Endothelial cell of umbilical vein (primary cell): ENCODE measurements at regions not wholly inside any gene's neighbourhood (a gene's known extent, or its start where the extent isn't known, plus 50 kb on each side); places are given as distances from the start of the nearest gene placed in this dataset.

Experiments
- BruUV-seq: library from RNA; stranded (reverse); fragments of 400-500 nt; replicated peaks from 2 replicates; lab custom pipeline; 2021; lab: Mats Ljungman, UMichigan
- CTCF ChIA-PET: fragments of 300-600, 350-600 bp; sonication (Branson Sonifier 250); formaldehyde crosslinking; loops from one replicate; lab custom pipeline; 2021; ENCODE audit warnings: antibody characterized with exemption, inconsistent platforms; lab: Charles Lee
- POLR2A ChIA-PET: fragments of 300-600, 350-600 bp; sonication (Branson Sonifier 250); formaldehyde crosslinking; loops from one replicate; lab custom pipeline; 2021; ENCODE audit warnings: antibody characterized with exemption, inconsistent platforms; lab: Charles Lee
- DNase-seq: peaks from one replicate; pipeline ENCODE4 v3.0.0-alpha.2; 2011; ENCODE audit warnings: low read depth, low spot score
- FAIRE-seq: peaks from 2 replicates; lab custom pipeline; 2011; peaks lifted over from hg19 to GRCh38; lab: Jason Lieb, UNC
- H2AFZ ChIP-seq: 2 replicates; pipeline ENCODE4 v1.6.0; 2012; ENCODE audit warnings: low read depth, low read length, control low read depth, inconsistent platforms
- H3K27ac ChIP-seq: 2 replicates; pipeline ENCODE4 v1.5.1; 2011; ENCODE audit warnings: low read depth, mild to moderate bottlenecking, control low read depth, low read length, moderate library complexity; ENCODE audit not compliant: insufficient read depth
- H3K27me3 ChIP-seq, 2 experiments: 2 replicates each; pipeline versions ENCODE4 v1.6.0 to v1.6.1; 2011; ENCODE audit warnings: low read length in 2 of 2, mixed read lengths in 1 of 2; ENCODE audit not compliant: control insufficient read depth in 2 of 2, insufficient read depth in 2 of 2
- H3K36me3 ChIP-seq, 2 experiments: 2 replicates in 1 of 2; 3 replicates in 1 of 2; pipeline ENCODE4 v1.5.1; 2011; ENCODE audit warnings: low read length in 2 of 2, mild to moderate bottlenecking in 1 of 2, moderate library complexity in 1 of 2; ENCODE audit not compliant: control insufficient read depth in 2 of 2, insufficient read depth in 2 of 2; ENCODE audit errors: extremely low read depth in 1 of 2
- H3K4me1 ChIP-seq: 3 replicates; pipeline ENCODE4 v1.5.1; 2011; ENCODE audit warnings: mild to moderate bottlenecking, low read length; ENCODE audit not compliant: control insufficient read depth, insufficient read depth; ENCODE audit errors: extremely low read depth
- H3K4me2 ChIP-seq: 2 replicates; pipeline ENCODE4 v1.6.1; 2011; ENCODE audit warnings: low read length, control low read depth, mixed read lengths; ENCODE audit not compliant: insufficient read depth
- H3K4me3 ChIP-seq, 3 experiments: fragments of 200-600 bp in 1 of 3; sonication (generic), shearing (Covaris generic) in 1 of 3; replicated peaks in 1 of 3; 2 replicates each; pipeline ENCODE4 v1.5.1; 2011 to 2016; ENCODE audit warnings: control low read depth in 3 of 3, low read length in 3 of 3, mild to moderate bottlenecking in 2 of 3, inconsistent platforms in 1 of 3, low read depth in 1 of 3, moderate library complexity in 1 of 3; ENCODE audit not compliant: insufficient read depth in 1 of 3
- H3K79me2 ChIP-seq: 2 replicates; pipeline ENCODE4 v1.6.0; 2012; ENCODE audit warnings: low read length, inconsistent platforms; ENCODE audit not compliant: control insufficient read depth, insufficient read depth
- H3K9ac ChIP-seq: replicated peaks from 2 replicates; pipeline ENCODE3; 2011; ENCODE audit warnings: low read length, control low read depth; ENCODE audit not compliant: insufficient read depth; ENCODE audit errors: extremely low read depth
- H3K9me1 ChIP-seq: replicated peaks from 3 replicates; pipeline ENCODE4 v1.6.0; 2011; ENCODE audit warnings: mild to moderate bottlenecking, low read length; ENCODE audit not compliant: control insufficient read depth, insufficient read depth; ENCODE audit errors: extremely low read depth
- H3K9me3 ChIP-seq: replicated peaks from 2 replicates; pipeline ENCODE4 v1.5.1; 2012; ENCODE audit warnings: low read length, inconsistent platforms; ENCODE audit not compliant: control insufficient read depth, insufficient read depth
- H4K20me1 ChIP-seq: replicated peaks from 2 replicates; pipeline ENCODE3; 2011; ENCODE audit warnings: mild to moderate bottlenecking, low read length; ENCODE audit not compliant: control insufficient read depth, insufficient read depth; ENCODE audit errors: extremely low read depth
- CTCF ChIP-seq, 2 donors: IDR thresholded peaks; 1 replicate in 1 of 2; 2 replicates in 1 of 2; pipeline ENCODE4 v1.5.1; 2011; ENCODE audit warnings: low read length in 2 of 2, mild to moderate bottlenecking in 2 of 2, moderate library complexity in 2 of 2, control low read depth in 1 of 2, inconsistent platforms in 1 of 2, low read depth in 1 of 2; ENCODE audit not compliant: insufficient read depth in 1 of 2; ENCODE audit errors: extremely low read depth in 1 of 2
- EZH2 ChIP-seq: IDR thresholded peaks from 2 replicates; pipeline ENCODE4 v1.6.1; 2012; ENCODE audit warnings: borderline replicate concordance, low read depth, mild to moderate bottlenecking, moderate library complexity, low read length, inconsistent platforms; ENCODE audit not compliant: severe bottlenecking
- FOS ChIP-seq: IDR thresholded peaks from 2 replicates; pipeline ENCODE4 v1.6.1; 2011; ENCODE audit warnings: mild to moderate bottlenecking, low read length, moderate library complexity, borderline replicate concordance; ENCODE audit not compliant: insufficient read depth
- GATA2 ChIP-seq: IDR thresholded peaks from 2 replicates; pipeline ENCODE4 v1.7.0; 2011; ENCODE audit warnings: low read depth, mild to moderate bottlenecking, moderate library complexity, mixed read lengths, low read length; ENCODE audit not compliant: insufficient read length, insufficient read depth
- JUN ChIP-seq: IDR thresholded peaks from 2 replicates; pipeline ENCODE4 v1.6.1; 2011; ENCODE audit warnings: borderline replicate concordance, low read depth; ENCODE audit not compliant: insufficient read length, insufficient read depth
- MYC ChIP-seq: IDR thresholded peaks from one replicate; pipeline ENCODE4 v1.6.1; 2011; ENCODE audit warnings: mild to moderate bottlenecking, low read depth, low read length
- POLR2A ChIP-seq: IDR thresholded peaks from 2 replicates; pipeline ENCODE4 v1.6.1; 2012; ENCODE audit warnings: low read depth, mild to moderate bottlenecking, control low read depth, low read length
- POLR2AphosphoS5 ChIP-seq: IDR thresholded peaks from 2 replicates; pipeline ENCODE4 v1.6.1; 2012; ENCODE audit warnings: low read depth, mild to moderate bottlenecking, control low read depth, low read length, moderate library complexity; ENCODE audit not compliant: insufficient read depth
- dilution Hi-C: fragments of 300-500 bp; cut with MboI; formaldehyde crosslinking; loops from one replicate; pipeline ENCODE4 v1.15.0; 2019; ENCODE audit warnings: low sequenced_read_pairs; ENCODE audit not compliant: extremely low pct_ligation_motif_present
- intact Hi-C: fragments of 100-400 bp; cut with micrococcal nuclease; formaldehyde crosslinking; loops from one replicate; pipeline ENCODE4 v1.10.0; 2022

GRCh38 chr4:176583278-176583677 lies 209.4 kb downstream of the VEGFC start:
- dilution Hi-C loops (no loop called here), intact Hi-C loops (no loop called here)
- ChIA-PET POLR2A (no interaction called here), CTCF (no interaction called here)
- no peaks in the 10 kb centered on the region for H3K36me3 ChIP-seq
- H3K9me1 ChIP-seq, result no peaks in the 10 kb centered on the region
- no peak for FAIRE-seq
- H3K9me3 ChIP-seq, result no peaks in the 10 kb centered on the region
- H3K27me3 ChIP-seq, result peaks cover 3 to 6% of the 10 kb centered on the region in 2 experiments
- TF ChIP-seq MYC (no peak), JUN (no peak), FOS (no peak), CTCF (IDR thresholded peaks at IDR 0.05; ENCODE audit: extremely low read depth in 1 of 2, insufficient read depth in 1 of 2, low read depth in 1 of 2, low read length in 2 of 2) (no peak), GATA2 (no peak), POLR2AphosphoS5 (no peak), EZH2 (no peak), POLR2A (no peak)
- H3K9ac ChIP-seq, result no peak overlapping the region
- no peak overlapping the region for H2AFZ ChIP-seq
- DNase-seq, result no peak
- no peaks in the 10 kb centered on the region for H4K20me1 ChIP-seq
- no TSS peak for BruUV-seq
- H3K4me3 ChIP-seq, result no peak overlapping the region
- no peaks in the 10 kb centered on the region for H3K4me1 ChIP-seq
- no peaks in the 10 kb centered on the region for H3K79me2 ChIP-seq
- H3K4me2 ChIP-seq, result no peak overlapping the region
- no peak overlapping the region for H3K27ac ChIP-seq
